ENCODE measurements at regions not wholly inside any gene's neighbourhood (a gene's known extent, or its start where the extent isn't known, plus 50 kb on each side); places are given as distances from the start of the nearest gene placed in this dataset.

- TF ChIP-seq, protein P1, sequence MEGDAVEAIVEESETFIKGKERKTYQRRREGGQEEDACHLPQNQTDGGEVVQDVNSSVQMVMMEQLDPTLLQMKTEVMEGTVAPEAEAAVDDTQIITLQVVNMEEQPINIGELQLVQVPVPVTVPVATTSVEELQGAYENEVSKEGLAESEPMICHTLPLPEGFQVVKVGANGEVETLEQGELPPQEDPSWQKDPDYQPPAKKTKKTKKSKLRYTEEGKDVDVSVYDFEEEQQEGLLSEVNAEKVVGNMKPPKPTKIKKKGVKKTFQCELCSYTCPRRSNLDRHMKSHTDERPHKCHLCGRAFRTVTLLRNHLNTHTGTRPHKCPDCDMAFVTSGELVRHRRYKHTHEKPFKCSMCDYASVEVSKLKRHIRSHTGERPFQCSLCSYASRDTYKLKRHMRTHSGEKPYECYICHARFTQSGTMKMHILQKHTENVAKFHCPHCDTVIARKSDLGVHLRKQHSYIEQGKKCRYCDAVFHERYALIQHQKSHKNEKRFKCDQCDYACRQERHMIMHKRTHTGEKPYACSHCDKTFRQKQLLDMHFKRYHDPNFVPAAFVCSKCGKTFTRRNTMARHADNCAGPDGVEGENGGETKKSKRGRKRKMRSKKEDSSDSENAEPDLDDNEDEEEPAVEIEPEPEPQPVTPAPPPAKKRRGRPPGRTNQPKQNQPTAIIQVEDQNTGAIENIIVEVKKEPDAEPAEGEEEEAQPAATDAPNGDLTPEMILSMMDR (IDR thresholded peaks at IDR 0.05), result no peak
- TF ChIP-seq POLR2A (IDR thresholded peaks at IDR 0.05), result no peak
- no peak overlapping the region for H3K27ac ChIP-seq
- H3K9me3 ChIP-seq (replicated peaks in 1 of 3), result no peaks in the 10 kb centered on the region
- no peaks in the 10 kb centered on the region for H3K36me3 ChIP-seq (replicated peaks in 1 of 2)
- no peak overlapping the region for H3K4me3 ChIP-seq
- no peak for DNase-seq
- H3K27me3 ChIP-seq, result no peaks in the 10 kb centered on the region
- WGBS, 4 donors, result 68 to 80% (median 76%) methylated on average over 8 of the region's 8 CpGs
- no peaks in the 10 kb centered on the region for H3K4me1 ChIP-seq (replicated peaks in 1 of 2)
- intact Hi-C loops (cut with DNase I), result no loop called here
These were observed 168.5 kb downstream of the ACTL7B start for GRCh38 chr9:108687006-108687987.

GRCh38 chr9:108684288-108685025 is 171.3 kb downstream of the ACTL7B start:
- TF ChIP-seq, protein P1 (IDR thresholded peaks at IDR 0.05), result no peak
- no peak for TF ChIP-seq POLR2A (IDR thresholded peaks at IDR 0.05)
- no peak overlapping the region for H3K27ac ChIP-seq
- intact Hi-C loops (cut with DNase I), result no loop called here
- WGBS, 4 donors, result 87 to 94% (median 90%) methylated on average over 4 of the region's 4 CpGs
- H3K4me3 ChIP-seq, result no peak overlapping the region
- no peaks in the 10 kb centered on the region for H3K27me3 ChIP-seq
- H3K4me1 ChIP-seq (replicated peaks in 1 of 2), result no peaks in the 10 kb centered on the region
- no peak for DNase-seq
- no peaks in the 10 kb centered on the region for H3K9me3 ChIP-seq (replicated peaks in 1 of 3)
- H3K36me3 ChIP-seq (replicated peaks in 1 of 2), result no peaks in the 10 kb centered on the region

DNA sequence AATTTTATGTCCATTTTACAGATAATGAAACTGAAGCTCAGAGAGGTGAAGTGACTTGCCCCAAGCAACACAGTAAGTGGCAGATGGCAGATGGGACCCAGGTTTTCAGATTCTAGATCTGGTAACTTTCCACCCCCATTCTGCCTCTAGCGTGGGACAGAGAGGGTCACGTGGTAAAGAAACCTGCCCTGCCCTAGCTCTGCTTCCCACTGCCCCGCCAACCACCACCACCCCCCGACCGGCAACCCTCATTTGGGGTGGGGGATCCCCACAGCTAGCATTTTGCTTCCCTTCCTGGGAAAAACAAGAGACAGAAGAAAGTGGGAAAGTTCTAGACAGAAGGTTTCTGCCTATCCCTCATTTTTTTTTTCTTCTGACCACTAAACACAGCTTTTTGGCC is 172.5 kb downstream of the ACTL7B start:
- Histone ChIP-seq H3K36me3 (replicated peaks in 1 of 2) (no peaks in the 10 kb centered on the region), H3K27ac (no peak overlapping the region), H3K4me1 (replicated peaks in 1 of 2) (no peaks in the 10 kb centered on the region), H3K27me3 (no peaks in the 10 kb centered on the region), H3K9me3 (replicated peaks in 1 of 3) (no peaks in the 10 kb centered on the region), H3K4me3 (no peak overlapping the region)
- no peak for DNase-seq
- intact Hi-C loops (cut with DNase I), result no loop called here
- 84 to 93% (median 88%) methylated on average over 5 of the region's 5 CpGs for WGBS, 4 donors
- TF ChIP-seq, protein P1 (IDR thresholded peaks at IDR 0.05), result no peak
- no peak for TF ChIP-seq POLR2A (IDR thresholded peaks at IDR 0.05)

- no peaks in the 10 kb centered on the region for H3K27me3 ChIP-seq
- no peak for TF ChIP-seq POLR2A (IDR thresholded peaks at IDR 0.05)
- TF ChIP-seq, protein P1 (IDR thresholded peaks at IDR 0.05), result no peak
- H3K4me1 ChIP-seq (replicated peaks in 1 of 2), result no peaks in the 10 kb centered on the region
- H3K36me3 ChIP-seq (replicated peaks in 1 of 2), result no peaks in the 10 kb centered on the region
- H3K4me3 ChIP-seq, result no peak overlapping the region
- 81 to 89% (median 84%) methylated on average over 10 of the region's 10 CpGs for whole genome bisulfite sequencing, 4 donors
- no peaks in the 10 kb centered on the region for H3K9me3 ChIP-seq (replicated peaks in 1 of 3)
- no peak overlapping the region for H3K27ac ChIP-seq
- no peak for DNase-seq
- intact Hi-C loops (cut with DNase I), result no loop called here
These were observed 173.8 kb downstream of the ACTL7B start for GRCh38 chr9:108681851-108682590.

Measured in adrenal gland (tissue), 9 donors.